Suprapubic skin (tissue), 3 donors: ENCODE measurements at regions not wholly inside any gene's neighbourhood (a gene's known extent, or its start where the extent isn't known, plus 50 kb on each side); places are given as distances from the start of the nearest gene placed in this dataset.

Experiments
- CTCF ChIP-seq, 2 donors: fragments of 200-600 bp in 1 of 2; fragments of 450-650 bp in 1 of 2; sonication (generic) in 1 of 2; IDR thresholded peaks; one replicate each; pipeline ENCODE4 v1.5.1; 2016 to 2019; ENCODE audit warnings: antibody characterized with exemption in 2 of 2, mild to moderate bottlenecking in 1 of 2, moderate library complexity in 1 of 2
- POLR2AphosphoS5 ChIP-seq, 3 donors: sonication (generic); formaldehyde crosslinking; IDR thresholded peaks; one replicate each; pipeline ENCODE4 v1.6.1; 2017; ENCODE audit warnings: antibody characterized with exemption in 3 of 3

- TF ChIP-seq POLR2AphosphoS5 (IDR thresholded peaks at IDR 0.05) (no peak), CTCF (IDR thresholded peaks at IDR 0.05) (no peak)
Measured at GRCh38 chr13:40368127-40368891, 298.1 kb downstream of the FOXO1 start.
